IMR-90 (cell line): ENCODE measurements at regions not wholly inside any gene's neighbourhood (a gene's known extent, or its start where the extent isn't known, plus 50 kb on each side); places are given as distances from the start of the nearest gene placed in this dataset.

Source experiments
- CEBPB ChIP-seq: IDR thresholded peaks from 2 replicates; pipeline ENCODE4 v1.6.1; 2012; ENCODE audit warnings: low read depth, low read length, improper control_type of control experiment
- CHD1 ChIP-seq: IDR thresholded peaks from 2 replicates; pipeline ENCODE4 v1.6.1; 2012; ENCODE audit warnings: low read depth, low read length, improper control_type of control experiment
- FOS ChIP-seq: fragments of 150-350 bp; IDR thresholded peaks from 2 replicates; pipeline ENCODE4 v1.6.1; 2016; ENCODE audit warnings: low read depth, low read length
- POLR2A ChIP-seq: IDR thresholded peaks from 2 replicates; pipeline ENCODE4 v1.6.1; 2012; ENCODE audit warnings: mild to moderate bottlenecking, low read depth, low read length
- RFX5 ChIP-seq: IDR thresholded peaks from 2 replicates; pipeline ENCODE4 v1.8.0; 2012; ENCODE audit warnings: low read depth, mild to moderate bottlenecking, low read length, moderate library complexity
- SMC3 ChIP-seq: fragments of 150-350 bp; IDR thresholded peaks from 2 replicates; pipeline ENCODE4 v1.6.1; 2016; ENCODE audit warnings: low read depth, mild to moderate bottlenecking, antibody characterized with exemption, low read length, moderate library complexity
- TF ChIP-seq, protein P1 (sequence below): conservative IDR thresholded peaks from 2 replicates; pipeline ENCODE4 v1.5.1; 2012; ENCODE audit warnings: mild to moderate bottlenecking, low read depth, low read length, improper control_type of control experiment
- TF ChIP-seq, protein P2 (sequence below): fragments of 150-350 bp; IDR thresholded peaks from 2 replicates; pipeline ENCODE4 v1.6.1; 2017; ENCODE audit warnings: mild to moderate bottlenecking, antibody characterized with exemption, low read length, low read depth

DNA sequence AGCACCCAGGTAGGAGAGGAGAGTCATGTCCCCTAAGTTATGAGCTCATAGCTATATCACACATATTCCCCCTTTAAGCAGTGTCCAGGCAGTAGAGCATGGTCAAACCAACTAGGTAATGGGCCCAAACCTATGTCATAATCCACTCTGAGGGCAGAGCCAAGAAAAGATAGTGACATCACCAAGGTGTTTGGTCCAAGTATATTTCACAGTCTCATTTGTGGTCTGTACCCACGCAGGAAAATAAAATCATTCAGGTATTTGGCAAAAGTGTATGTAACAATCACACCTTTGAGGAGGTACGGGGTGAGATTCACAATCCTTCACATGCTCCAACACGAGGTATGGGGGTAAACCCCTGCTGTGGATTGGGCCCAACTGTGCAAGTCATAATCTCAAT lies 2112.8 kb downstream of the TP53TG3F start:
- TF ChIP-seq, protein P1, sequence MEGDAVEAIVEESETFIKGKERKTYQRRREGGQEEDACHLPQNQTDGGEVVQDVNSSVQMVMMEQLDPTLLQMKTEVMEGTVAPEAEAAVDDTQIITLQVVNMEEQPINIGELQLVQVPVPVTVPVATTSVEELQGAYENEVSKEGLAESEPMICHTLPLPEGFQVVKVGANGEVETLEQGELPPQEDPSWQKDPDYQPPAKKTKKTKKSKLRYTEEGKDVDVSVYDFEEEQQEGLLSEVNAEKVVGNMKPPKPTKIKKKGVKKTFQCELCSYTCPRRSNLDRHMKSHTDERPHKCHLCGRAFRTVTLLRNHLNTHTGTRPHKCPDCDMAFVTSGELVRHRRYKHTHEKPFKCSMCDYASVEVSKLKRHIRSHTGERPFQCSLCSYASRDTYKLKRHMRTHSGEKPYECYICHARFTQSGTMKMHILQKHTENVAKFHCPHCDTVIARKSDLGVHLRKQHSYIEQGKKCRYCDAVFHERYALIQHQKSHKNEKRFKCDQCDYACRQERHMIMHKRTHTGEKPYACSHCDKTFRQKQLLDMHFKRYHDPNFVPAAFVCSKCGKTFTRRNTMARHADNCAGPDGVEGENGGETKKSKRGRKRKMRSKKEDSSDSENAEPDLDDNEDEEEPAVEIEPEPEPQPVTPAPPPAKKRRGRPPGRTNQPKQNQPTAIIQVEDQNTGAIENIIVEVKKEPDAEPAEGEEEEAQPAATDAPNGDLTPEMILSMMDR, result no peak
- no peak for TF ChIP-seq CEBPB
- no peak for TF ChIP-seq POLR2A
- TF ChIP-seq, protein P2, sequence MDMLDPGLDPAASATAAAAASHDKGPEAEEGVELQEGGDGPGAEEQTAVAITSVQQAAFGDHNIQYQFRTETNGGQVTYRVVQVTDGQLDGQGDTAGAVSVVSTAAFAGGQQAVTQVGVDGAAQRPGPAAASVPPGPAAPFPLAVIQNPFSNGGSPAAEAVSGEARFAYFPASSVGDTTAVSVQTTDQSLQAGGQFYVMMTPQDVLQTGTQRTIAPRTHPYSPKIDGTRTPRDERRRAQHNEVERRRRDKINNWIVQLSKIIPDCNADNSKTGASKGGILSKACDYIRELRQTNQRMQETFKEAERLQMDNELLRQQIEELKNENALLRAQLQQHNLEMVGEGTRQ, result no peak
- no peak for TF ChIP-seq FOS
- TF ChIP-seq SMC3, result no peak
- TF ChIP-seq RFX5, result no peak
- TF ChIP-seq CHD1, result no peak
